ENCODE measurements at regions not wholly inside any gene's neighbourhood (a gene's known extent, or its start where the extent isn't known, plus 50 kb on each side); places are given as distances from the start of the nearest gene placed in this dataset.

DNA sequence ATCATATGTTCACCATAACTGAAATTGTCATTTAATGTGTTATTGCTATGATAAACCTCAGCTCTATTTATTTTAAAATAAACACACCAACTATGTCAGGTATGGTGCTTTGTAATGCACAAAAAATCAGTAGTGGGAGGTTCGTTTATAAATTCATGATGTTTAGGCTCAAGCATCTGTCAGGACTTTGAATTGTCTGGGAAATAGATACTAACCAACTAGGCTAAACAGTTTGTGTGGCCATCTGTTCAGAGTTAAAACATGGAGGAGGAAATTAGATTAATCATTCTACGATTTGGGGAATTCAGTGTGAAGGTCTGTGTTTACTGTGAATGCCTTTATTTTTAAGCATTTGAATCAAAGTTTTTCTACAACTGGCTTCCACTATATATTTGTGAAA is 212.6 kb upstream of the FZD8 start:
- Histone ChIP-seq H3K4me3 (no peak overlapping the region), H3K9me3 (peaks cover 0 to 4% of the 10 kb centered on the region in 2 donors), H3K27ac (no peak overlapping the region), H3K27me3 (no peaks in the 10 kb centered on the region), H3K36me3 (no peaks in the 10 kb centered on the region), H3K4me1 (peaks cover 0 to 9% of the 10 kb centered on the region in 2 donors)
- TF ChIP-seq, protein P1, sequence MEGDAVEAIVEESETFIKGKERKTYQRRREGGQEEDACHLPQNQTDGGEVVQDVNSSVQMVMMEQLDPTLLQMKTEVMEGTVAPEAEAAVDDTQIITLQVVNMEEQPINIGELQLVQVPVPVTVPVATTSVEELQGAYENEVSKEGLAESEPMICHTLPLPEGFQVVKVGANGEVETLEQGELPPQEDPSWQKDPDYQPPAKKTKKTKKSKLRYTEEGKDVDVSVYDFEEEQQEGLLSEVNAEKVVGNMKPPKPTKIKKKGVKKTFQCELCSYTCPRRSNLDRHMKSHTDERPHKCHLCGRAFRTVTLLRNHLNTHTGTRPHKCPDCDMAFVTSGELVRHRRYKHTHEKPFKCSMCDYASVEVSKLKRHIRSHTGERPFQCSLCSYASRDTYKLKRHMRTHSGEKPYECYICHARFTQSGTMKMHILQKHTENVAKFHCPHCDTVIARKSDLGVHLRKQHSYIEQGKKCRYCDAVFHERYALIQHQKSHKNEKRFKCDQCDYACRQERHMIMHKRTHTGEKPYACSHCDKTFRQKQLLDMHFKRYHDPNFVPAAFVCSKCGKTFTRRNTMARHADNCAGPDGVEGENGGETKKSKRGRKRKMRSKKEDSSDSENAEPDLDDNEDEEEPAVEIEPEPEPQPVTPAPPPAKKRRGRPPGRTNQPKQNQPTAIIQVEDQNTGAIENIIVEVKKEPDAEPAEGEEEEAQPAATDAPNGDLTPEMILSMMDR (IDR thresholded peaks at IDR 0.05): no peak
- intact Hi-C loops (cut with DNase I): no loop called here
- DNase-seq (ENCODE audit: low spot score in 2 of 2): no peak

DNA sequence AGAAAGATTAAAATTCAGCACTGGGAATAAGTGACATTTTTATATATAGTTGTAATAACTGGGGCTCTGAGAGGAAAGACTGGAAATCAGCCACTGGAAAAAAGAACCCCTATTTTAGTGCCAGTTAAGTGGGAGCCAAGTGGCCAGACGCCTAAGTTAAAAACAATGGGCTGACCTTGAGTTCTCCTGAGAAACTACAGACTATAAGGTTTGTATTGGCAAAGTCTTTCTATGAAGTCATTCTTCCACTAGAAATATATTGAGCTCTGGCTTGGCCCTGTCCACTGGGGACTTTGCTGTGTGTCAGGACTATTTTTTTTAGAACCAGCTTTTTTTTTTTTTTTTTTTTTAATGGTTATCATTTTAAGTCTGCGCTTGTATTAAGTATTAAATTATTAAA is 210.6 kb upstream of the FZD8 start:
- TF ChIP-seq, protein P1 (IDR thresholded peaks at IDR 0.05): no peak
- H3K27me3 ChIP-seq: no peaks in the 10 kb centered on the region
- H3K4me3 ChIP-seq: no peak overlapping the region
- no peaks in the 10 kb centered on the region for H3K9me3 ChIP-seq
- intact Hi-C loops (cut with DNase I): no loop called here
- peaks cover 0 to 10% of the 10 kb centered on the region in 2 donors for H3K4me1 ChIP-seq
- H3K36me3 ChIP-seq: no peaks in the 10 kb centered on the region
- DNase-seq (ENCODE audit: low spot score in 2 of 2): no peak
- H3K27ac ChIP-seq: peak overlapping the region in 1 of 2 donors; percentile 39

DNA sequence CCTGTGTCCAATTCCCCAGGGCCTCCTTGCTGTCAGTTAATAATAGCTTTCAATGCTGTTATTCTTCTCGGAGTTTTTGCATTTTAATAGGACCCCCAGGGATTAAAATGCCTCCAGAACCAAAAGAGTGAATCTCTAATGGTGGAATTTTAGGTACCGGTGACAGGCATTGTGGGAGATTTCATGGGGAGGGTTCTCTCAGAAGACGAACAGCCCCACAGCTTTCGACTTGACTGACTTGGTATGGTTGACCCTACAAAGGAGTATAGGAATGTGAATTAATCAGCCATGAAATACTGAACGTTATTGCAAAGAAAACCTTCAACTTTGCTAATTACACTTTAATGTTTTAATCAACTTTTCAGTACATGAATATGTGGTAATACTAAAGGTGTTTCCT is 206.3 kb upstream of the FZD8 start:
- no peak overlapping the region for H3K27ac ChIP-seq
- no peak overlapping the region for H3K4me3 ChIP-seq
- no peaks in the 10 kb centered on the region for H3K27me3 ChIP-seq
- no peaks in the 10 kb centered on the region for H3K9me3 ChIP-seq
- no peaks in the 10 kb centered on the region for H3K36me3 ChIP-seq
- no peak for DNase-seq (ENCODE audit: low spot score in 2 of 2)
- TF ChIP-seq, protein P1 (IDR thresholded peaks at IDR 0.05): no peak
- intact Hi-C loops (cut with DNase I): no loop called here
- peaks cover 0 to 19% of the 10 kb centered on the region in 2 donors for H3K4me1 ChIP-seq

DNA sequence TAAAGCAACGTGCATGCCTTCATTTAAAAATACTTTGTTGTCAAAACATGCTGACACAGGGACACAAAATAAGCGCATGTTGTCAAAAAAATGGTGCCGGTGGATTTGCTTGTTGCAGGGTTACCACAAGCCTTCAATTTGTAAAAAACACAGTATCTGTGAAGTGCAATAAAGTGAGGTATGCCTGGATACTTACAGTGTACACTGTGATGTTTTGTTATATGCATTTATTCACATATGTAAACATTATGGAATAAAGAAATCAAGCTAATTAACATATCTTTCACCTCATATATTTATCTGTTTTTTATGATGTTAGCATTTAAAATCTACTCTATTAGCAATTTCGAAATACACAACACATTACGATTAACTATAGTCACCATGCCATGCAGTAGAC is 202.6 kb upstream of the FZD8 start:
- DNase-seq (ENCODE audit: low spot score in 2 of 2): no peak

DNA sequence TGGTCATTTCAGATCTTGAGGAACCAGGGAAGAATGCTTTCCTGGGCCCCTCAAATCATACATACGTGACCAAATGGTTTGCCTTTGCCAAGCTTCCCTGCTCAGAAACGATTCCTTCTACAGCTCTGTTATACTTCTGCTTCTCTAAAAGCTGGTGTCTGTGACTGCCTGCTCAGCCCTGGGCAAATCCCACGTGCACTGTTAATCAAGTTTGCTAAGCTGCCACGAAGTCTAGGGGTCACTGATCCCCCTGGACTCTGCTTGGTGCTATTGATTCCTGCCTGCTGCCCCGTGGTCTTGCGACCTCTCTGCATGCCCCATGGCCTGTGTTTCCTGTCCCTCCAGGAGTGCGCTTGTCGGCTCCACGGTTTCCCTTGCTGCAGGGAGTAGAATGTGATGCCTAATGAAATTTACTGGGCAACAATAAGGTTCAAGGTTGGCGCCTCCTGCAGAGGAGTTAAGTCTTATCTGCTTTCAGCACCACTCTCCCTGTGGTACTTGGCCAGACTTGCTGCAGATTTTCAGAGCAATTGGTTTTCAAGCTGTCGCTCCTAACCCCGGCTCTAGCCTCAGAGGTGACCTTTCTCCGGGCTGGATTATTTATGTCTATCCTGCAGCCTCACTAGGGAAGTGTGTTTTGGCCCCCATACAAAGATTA is 201.6 kb upstream of the FZD8 start:
- intact Hi-C loops (cut with DNase I): no loop called here
- Histone ChIP-seq H3K36me3 (no peaks in the 10 kb centered on the region), H3K4me1 (peaks cover 0 to 11% of the 10 kb centered on the region in 2 donors), H3K4me3 (no peak overlapping the region), H3K27ac (no peak overlapping the region), H3K27me3 (no peaks in the 10 kb centered on the region), H3K9me3 (no peaks in the 10 kb centered on the region)
- TF ChIP-seq, protein P1 (IDR thresholded peaks at IDR 0.05): no peak
- no peak for DNase-seq (ENCODE audit: low spot score in 2 of 2)

More for the DNA sequence above, 202.6 kb upstream of the FZD8 start:
- Histone ChIP-seq H3K36me3 (no peaks in the 10 kb centered on the region), H3K27me3 (no peaks in the 10 kb centered on the region), H3K9me3 (no peaks in the 10 kb centered on the region), H3K4me3 (no peak overlapping the region), H3K27ac (no peak overlapping the region), H3K4me1 (peaks cover 0 to 12% of the 10 kb centered on the region in 2 donors)
- TF ChIP-seq, protein P1 (IDR thresholded peaks at IDR 0.05): no peak
- intact Hi-C loops (cut with DNase I): no loop called here

DNA sequence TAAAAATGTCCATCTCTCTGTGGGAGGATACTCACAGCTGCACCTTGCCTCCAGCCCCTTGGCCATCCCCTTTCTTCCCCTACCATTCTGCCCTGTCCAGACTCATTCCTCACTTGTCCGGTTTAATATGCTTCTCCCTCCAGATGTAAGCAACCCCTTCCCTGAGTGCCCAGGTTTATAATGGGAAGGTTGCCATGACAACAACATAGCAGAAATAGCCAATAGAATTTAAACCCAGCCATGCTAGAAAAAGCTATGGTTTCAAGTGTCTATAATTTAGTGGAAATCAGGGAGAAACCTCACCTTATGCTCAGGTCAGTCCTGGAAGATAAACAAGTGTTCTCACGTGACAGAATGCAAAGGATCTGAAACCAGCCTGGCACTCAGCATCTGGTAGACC is 196.0 kb upstream of the FZD8 start:
- Histone ChIP-seq H3K27ac (no peak overlapping the region), H3K4me1 (no peaks in the 10 kb centered on the region), H3K27me3 (no peaks in the 10 kb centered on the region), H3K9me3 (no peaks in the 10 kb centered on the region), H3K4me3 (no peak overlapping the region), H3K36me3 (no peaks in the 10 kb centered on the region)
- DNase-seq (ENCODE audit: low spot score in 2 of 2): no peak
- TF ChIP-seq, protein P1 (IDR thresholded peaks at IDR 0.05): no peak
- intact Hi-C loops (cut with DNase I): no loop called here

All from ascending aorta (tissue), 2 donors.